ENCODE measurements at regions not wholly inside any gene's neighbourhood (a gene's known extent, or its start where the extent isn't known, plus 50 kb on each side); places are given as distances from the start of the nearest gene placed in this dataset.

DNA sequence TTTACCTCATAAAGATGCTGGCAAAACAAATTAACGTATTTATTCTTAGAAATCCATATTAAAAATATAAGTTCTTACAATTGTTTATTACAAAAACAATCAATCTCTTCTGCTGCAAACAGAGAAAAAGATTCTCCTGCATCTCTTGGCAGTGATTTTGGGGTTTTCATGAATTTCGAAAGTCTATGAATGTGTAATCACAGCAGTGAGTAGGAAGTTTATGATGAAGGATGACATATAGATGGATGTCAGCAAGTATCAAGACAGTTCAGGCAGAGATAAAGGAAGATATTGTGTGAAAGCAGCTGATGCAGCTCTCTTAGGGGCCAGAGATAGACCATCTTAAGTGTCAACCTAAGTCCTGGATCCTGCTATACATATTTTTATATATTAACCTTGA, 196.9 kb upstream of the BANK1 start:
- DNase-seq (ENCODE audit: low read depth in 2 of 2), result no peak

DNA sequence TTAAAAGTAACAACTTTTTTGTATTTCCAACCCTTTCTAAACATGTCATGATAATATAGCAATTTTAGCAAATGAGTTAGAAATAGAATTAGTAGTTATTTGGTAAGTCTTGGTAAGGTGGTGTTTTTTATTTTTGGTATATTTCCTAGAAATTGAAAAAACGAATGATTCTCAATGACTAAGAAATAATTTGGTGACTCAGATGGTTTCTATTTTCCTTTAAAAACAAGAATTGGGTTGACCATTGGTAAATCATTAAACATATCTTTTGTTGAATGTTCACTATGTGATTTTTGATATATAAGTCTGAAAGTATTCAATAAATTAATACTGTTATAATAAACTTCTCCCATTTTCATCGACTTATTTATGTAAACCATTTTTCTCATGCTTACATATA, 206.2 kb upstream of the BANK1 start:
- no peak for DNase-seq (ENCODE audit: low read depth in 2 of 2)

DNA sequence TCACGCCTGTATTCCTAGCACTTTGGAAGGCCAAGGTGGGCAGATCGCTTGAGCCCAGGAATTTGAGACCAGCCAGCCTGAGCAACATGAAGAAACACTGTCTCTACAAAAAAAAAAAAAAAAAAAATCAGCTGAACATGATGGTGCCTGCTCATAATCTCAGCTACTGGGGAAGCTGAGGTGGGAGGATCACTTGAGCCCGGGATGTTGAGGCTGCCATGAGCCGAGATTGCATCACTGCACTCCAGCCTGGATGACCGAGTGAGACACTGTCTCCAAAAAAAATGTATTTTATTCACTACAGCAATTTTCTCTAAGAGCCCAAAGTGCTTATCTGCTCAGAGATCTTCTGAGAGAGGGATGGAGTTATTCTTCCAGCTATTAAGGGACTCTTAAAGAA, 215.8 kb upstream of the PPP3CA start:
- DNase-seq (ENCODE audit: low read depth in 2 of 2), result no peak

DNA sequence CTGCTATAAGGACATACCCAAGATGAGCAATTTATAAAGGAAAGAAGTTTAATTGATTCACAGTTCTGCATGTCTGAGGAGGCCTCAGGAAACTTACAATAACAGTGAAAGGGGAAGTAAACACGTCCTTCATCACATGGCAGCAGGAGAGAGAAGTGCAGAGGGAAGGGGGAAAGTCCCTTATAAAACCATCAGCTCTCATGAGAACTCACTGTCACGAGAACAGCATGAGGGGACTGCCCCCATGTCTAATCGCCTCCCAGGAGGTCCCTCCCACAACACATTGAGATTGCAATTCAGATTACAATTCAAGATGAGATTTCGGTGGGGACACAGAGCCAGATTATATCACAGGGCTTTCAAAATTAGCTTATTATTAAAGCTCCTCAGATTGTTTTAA, 209.5 kb upstream of the PPP3CA start:
- no peak for DNase-seq (ENCODE audit: low read depth in 2 of 2)

DNA sequence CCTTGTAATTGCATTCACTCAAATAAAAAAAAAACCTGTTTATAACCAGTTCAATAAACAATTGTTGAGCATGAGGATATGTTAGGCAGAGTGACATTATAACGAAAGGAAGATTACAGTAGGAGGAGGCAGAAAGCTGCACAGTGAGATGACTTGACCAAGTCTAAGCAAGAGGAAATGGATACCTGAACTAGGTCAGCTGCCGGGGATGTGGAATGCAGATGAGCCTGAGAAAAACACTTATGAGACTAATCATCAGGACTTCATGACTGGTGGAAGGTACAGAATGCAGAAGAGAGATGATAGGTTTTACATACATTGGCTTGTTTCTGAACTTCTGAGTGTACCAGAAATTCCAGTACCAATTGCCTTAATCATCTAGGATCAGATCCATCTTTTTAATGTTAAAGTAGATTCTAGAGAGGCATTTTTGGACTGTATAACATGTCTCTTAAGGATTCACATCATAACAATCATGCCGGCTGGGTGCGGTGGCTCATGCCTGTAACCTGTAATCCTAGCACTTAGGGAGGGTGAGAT, 208.1 kb upstream of the PPP3CA start:
- DNase-seq (ENCODE audit: low read depth in 2 of 2), result no peak

DNA sequence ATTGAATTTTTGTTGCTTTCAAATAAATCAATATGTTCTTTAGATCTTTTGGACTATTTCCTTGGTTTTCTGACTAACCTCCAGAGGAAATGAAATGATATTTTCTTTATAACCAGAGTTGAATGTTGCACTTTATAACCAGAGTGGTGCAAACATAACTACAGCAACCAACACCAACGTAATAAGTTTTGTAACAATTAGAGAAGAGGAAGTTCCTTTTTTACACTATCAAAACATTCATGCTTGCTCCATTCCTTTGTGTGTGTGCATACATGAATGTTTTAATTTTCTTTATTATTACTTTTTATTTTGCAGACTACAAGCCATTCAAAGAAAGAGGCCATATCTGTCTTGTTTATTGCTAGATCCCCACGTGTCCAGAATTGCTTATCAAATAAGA, 193.0 kb upstream of the PPP3CA start:
- DNase-seq (ENCODE audit: low read depth in 2 of 2), result no peak

DNA sequence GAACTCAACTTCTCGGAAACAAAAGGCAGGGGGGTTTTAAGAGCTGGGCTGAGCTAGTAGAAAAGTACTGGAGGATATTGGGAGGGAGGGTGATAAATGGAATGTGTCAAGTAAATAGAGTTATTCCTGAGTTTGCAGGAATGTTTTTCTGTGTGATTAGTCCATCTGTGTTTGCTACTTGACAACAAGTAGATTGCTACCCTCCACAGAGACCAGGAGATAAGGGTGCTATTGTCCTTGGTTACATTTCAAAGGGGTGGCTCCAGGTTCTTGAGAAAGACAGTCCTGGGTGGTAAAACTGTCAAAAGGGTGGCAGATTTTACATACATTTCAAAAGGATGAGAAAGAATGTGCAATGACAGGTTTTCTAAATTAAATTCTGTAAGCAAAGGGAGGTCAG, 181.2 kb upstream of the PPP3CA start:
- DNase-seq (ENCODE audit: low read depth in 2 of 2), result no peak

DNA sequence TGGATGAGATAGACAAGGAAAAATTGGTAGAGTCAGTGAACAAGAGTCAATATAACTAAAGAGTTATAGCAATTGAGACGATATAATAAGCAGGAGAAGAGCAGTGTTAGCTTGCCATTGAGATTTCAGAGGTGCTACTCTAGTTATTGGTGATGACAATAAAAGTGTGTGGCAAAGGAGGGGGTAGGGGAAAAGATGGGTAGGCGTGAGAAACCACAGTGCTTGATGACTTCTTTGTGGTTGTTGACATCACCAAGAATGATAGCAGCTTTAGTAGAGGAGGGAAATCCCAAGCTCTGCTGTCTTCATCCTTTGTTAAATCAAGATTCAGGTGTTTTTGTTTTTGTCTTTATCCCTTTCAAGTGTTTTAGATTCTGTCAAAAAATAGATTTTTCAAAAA, 179.9 kb upstream of the PPP3CA start:
- DNase-seq (ENCODE audit: low read depth in 2 of 2), result peak; percentile 11 to 25

DNA sequence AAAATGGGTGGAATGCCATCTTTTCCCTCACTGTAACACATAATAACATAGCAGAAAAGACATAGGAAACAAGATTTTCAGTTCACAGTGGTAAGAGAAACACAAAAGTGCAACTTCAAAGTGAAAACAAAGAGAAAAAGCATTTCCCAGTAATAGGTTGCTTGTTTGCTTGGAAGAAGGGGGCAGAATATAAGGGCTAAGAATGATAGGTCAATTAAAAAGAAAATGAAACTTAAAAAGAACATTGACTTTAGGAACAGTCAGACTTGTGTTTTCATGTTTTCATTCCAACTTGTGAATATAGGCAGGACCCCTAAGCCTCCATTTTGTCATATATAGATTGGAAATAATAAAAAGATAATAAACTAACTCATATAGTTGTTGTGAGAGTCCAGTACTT, 168.2 kb upstream of the PPP3CA start:
- DNase-seq (ENCODE audit: low read depth in 2 of 2), result no peak

DNA sequence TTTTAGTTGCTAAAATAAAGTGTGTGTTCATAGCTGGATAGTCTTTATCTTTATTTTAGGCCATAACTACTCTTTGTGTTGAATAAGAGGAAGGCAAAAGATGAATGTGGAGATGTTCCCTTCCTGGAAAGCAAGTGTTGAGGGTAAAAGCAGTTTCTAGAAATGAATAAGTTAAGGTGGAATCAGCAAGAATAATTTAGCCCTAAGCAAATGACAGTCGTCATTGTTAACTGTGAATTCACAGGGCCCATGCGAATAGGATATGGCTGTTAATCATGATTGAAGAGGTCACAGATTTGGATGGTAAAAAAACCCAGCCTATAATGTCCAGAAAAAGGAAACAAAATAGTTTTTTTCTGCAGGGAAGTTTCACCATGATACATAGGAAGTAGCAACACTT, 167.8 kb upstream of the PPP3CA start:
- DNase-seq (ENCODE audit: low read depth in 2 of 2), result no peak

DNA sequence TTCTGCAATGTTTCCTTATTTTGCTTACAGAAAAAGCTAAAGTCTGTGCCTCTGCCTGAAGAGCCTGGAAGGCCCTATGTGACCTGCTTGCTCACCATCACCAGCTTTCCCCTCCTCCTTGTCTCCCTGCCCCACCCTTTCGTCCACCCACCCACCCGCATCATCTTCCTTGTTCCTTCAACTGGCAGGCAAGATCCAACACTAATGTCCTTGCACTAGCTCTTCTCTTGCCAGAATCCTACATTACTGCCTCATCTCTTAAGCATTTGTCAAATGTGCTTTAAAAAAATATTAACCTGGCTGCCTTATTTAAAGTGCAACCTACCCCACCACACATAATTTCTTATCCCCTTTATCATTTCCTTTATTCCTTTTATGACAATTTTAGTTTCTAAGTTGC, 165.1 kb upstream of the PPP3CA start:
- DNase-seq (ENCODE audit: low read depth in 2 of 2), result no peak

DNA sequence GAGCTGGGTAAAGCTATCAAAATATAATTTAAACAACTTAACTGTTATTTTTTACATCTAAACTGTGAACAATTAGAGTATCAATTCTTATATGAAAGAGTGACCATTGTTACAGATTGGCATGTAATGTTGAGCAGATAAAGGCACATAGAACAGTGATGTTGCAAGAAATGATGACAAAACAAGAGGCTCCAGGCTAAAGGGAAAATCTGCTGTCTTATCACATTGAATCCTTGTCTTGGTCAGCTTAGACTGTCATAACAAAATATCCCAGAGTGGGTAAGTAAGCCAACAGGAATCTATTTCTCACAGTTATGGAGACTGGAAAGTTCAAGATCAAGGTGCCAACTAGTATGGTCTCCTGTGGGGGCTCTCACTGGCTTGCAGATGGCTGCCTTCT, 154.1 kb upstream of the PPP3CA start:
- no peak for DNase-seq (ENCODE audit: low read depth in 2 of 2)

DNA sequence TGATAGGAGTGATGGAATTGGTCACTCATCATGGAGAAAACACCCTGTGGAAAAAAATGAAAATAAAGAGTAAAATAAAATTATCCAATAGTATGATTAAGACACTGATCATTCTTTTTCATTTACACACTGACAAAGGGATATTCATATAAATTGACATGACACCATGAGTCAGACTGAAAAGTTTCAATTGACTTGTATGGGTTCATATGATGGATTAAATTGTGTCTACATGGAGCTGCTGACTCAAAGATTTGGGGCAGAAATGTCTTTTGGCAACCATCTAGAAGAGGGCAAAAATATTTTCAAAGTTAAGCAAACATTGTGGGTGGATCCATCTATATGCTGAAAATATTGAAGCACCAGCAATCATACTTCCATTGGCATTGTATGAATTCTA, 153.4 kb upstream of the PPP3CA start:
- DNase-seq (ENCODE audit: low read depth in 2 of 2), result no peak

DNA sequence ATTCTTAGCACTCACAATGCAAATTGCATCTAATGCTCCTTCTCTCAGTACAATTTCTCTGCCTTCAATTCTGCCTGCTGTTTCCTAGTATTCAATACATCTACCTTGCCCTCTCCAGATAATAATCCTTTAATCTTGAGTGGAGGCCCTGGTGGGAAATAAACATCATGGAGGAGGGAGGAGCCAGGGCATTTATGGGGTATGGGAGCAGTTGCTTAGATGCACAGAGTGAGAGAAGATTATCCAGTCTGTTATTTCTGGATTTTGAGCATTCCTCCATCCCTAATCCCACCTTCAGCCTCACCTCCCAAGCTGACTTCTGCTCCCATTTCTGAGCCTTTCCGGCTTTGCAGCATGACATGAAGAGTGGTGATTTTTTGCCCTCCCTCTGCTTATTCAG, 127.9 kb upstream of the PPP3CA start:
- DNase-seq (ENCODE audit: low read depth in 2 of 2), result no peak

DNA sequence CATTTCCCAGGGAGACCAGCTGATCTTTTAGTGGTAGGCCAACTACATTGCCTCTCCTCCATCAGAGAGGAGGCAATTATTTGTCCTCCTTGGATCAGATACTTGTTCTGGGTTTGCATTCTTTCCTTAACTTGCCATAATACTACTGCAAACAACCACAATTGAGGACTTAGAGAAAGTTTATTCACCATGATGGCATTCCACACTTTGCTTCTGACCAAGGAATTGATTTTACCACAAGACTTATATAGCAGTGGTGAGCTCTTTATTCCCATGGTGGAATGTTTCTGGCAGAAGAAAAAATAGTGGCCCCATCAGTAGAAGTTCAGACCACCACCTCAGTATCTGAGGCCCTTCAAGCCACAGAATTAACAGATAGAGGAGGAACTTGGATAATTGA, 123.9 kb upstream of the PPP3CA start:
- DNase-seq (ENCODE audit: low read depth in 2 of 2), result no peak

DNA sequence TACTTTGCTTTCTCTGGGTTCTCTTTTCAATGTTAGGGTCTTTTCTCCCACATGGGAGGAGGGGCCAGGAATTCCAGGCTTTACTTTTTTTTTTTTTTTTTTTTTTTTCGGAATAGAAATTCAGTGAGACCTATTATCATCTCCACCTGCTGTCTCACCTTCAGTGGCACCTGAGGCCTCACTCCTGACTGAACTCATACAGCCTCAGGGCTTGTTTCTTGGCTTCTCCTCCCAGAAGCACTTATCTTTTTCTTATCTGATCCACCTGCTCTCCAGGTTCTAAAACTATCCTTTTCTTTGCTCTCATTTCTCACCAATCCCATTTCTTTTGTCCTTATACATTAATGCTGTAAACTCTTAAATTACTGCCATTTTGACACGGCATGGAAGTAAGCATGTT, 117.3 kb upstream of the PPP3CA start:
- no peak for DNase-seq (ENCODE audit: low read depth in 2 of 2)

DNA sequence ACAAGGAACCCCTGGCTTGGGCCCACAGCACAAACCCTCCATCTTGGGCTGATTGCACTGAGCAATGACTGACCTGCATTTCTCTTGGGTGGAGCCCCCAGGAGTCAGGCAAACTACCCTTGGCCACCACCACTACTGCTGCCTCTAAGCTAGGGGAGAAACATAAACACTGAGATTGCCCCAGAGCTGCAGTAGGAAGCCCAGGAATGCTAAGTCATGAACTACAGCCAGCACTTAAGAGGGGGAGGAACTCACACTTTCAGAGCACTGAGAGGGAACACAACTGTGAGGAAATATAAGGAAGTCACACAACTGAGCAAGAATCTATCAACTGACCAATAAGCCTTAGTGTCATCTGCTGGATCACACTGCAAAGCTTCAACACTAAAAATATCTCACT, 111.6 kb upstream of the PPP3CA start:
- DNase-seq (ENCODE audit: low read depth in 2 of 2), result no peak

DNA sequence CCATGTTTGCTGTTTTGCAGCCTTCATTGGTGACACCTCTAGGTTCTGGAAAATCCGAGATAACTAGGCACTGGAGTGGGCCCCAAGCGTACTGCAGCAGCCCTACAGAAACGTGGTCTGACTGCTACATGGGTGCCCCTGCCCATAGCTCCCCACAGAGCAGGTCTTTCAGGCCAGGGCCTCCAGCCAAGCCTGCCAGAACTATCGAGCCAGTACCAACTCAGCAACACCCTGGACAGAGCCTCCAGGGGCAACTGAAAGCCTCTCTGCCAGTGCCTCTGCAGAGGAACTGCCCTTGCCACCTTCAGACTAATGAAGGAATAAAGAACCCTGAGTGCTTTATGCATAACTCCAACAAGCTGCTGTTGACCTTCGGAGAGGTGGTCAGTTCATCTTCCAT, 111.1 kb upstream of the PPP3CA start:
- no peak for DNase-seq (ENCODE audit: low read depth in 2 of 2)

DNA sequence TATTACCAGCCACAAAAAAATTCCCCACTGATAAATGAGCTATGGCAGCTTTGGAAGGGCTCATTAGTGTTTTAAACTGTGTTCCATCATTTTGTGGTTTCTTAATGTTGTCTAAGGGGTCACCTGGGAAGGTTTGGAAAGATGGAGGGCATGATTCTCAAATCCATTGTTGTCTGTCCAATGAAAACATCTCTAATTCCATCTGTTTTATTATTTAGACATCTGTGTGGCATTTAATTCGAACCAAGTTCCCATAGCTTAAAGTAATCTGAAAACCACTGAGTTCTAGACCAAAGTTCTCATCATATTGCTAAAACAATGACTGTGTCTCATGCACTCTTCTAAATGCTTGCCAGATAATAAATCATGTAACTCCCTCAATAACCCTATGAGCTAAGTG, 103.8 kb upstream of the PPP3CA start:
- no peak for DNase-seq (ENCODE audit: low read depth in 2 of 2)

DNA sequence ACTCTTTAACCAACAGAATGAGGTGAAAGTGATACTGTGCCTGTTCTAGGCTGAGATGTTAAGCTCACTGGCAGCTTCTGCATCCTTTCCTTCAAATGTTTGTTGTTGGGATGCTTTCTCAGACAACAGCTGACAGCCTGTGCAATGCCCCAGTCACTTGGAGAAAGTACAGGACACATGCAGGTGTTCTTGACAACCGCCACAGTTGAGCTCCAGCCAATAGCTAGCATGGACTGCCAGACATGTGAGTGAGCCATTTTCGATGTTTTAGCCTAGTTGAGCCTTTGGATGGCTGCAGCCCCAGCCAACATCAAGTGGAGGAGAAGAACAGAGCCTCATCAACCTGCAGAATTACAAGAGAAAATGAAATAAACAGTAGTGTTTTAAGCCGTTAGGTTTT, 94.1 kb upstream of the PPP3CA start:
- no peak for DNase-seq (ENCODE audit: low read depth in 2 of 2)

DNA sequence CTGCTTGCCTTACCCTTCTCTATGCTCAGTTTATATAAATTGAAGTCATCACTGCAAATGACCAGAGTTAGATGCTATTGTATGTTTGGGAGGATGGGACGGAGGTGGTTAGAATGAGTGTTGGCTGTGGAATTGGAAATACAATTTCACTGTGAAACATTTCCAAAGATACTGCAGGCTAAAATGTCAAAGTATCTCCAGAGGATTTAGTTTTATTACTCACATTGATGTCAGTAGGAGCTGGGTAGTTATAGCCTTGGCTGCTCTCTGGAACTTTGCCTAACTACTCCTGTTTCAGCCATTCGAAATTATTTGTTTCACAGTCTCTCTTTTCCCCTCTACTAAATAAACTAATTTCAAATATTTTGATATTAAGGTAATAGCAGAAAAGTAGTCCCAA, 92.6 kb upstream of the PPP3CA start:
- DNase-seq (ENCODE audit: low read depth in 2 of 2), result no peak

DNA sequence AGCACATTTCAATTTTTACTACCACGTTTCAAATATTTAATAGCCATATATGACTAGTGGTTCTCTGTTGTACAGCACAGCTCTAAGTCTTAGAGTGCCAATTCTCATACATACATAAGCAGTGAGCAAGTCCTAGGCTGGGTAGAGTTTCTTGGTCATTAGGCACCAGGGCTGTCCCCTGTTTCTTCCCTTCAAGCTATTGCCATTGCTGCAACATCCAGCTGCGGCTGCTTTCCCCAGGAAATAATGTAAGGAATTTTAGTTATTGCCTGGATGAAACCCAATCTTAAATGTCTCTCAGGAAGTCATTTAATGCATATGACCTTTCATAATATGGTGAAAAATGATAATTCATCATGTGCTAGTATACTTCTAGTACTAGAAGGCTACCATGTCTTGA, 74.1 kb upstream of the PPP3CA start:
- no peak for DNase-seq (ENCODE audit: low read depth in 2 of 2)

DNA sequence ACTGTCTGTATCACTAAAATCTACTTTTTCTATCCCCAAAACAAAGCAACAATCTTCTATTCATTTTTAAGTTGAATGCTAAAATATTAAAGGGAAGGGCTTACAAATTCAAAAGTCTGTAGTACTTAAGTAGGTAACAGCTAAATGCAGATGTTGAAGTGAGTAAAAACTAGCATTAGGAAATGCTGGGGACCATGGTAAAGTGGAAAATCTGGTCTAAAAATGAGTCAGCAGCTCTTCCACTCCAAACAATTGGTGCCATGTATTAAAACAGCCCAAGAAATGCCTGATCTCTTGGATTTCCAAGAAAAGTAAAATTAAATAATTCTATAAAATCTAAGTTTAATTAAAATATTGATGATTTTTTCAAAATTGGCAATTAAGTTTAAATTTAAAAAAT, 73.3 kb upstream of the PPP3CA start:
- DNase-seq (ENCODE audit: low read depth in 2 of 2), result no peak

DNA sequence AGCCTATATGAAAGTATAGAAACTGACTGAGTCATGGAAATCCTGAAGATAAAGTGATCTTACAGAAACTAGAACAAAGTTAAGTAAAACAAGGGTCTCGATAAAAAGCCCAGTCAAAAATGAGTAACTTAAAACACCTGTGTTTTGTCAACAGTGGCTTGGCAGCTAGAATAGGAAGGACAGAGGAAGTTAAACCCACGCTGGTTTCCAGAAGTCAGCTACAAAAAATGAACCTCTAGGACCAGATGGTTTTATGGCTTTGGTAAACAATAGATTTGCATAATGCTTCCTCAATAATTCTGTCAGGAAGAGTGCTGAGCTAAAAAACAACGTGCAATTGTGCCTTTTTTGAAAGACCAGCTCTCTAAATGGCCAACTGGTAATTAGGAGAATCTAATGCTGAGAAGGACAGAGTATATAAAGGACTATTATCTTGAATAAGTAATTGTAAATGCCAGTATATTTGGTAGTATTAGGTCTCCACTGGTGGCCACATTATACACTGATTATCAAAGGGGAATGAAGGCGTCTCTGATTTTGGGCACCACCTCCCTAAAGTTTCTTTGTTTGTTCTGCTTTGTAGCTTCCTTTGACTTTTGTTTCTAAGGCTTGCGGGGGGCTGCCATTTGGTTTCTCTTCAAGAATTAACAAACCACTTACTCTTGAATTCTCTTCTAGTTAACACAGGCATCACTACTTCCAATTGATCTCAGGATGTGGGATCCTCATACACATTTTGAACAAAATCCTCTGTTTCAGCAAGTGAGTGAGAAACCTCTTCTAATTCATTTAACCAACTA, 72.2 kb upstream of the PPP3CA start:
- DNase-seq (ENCODE audit: low read depth in 2 of 2), result no peak

Data from stimulated activated CD8-positive, alpha-beta memory T cell treated with anti-CD3 and anti-CD28 coated beads, Interleukin-7, amount 100 ng/mL, for 1 hour (primary cell).